ENCODE measurements at regions not wholly inside any gene's neighbourhood (a gene's known extent, or its start where the extent isn't known, plus 50 kb on each side); places are given as distances from the start of the nearest gene placed in this dataset.

DNA sequence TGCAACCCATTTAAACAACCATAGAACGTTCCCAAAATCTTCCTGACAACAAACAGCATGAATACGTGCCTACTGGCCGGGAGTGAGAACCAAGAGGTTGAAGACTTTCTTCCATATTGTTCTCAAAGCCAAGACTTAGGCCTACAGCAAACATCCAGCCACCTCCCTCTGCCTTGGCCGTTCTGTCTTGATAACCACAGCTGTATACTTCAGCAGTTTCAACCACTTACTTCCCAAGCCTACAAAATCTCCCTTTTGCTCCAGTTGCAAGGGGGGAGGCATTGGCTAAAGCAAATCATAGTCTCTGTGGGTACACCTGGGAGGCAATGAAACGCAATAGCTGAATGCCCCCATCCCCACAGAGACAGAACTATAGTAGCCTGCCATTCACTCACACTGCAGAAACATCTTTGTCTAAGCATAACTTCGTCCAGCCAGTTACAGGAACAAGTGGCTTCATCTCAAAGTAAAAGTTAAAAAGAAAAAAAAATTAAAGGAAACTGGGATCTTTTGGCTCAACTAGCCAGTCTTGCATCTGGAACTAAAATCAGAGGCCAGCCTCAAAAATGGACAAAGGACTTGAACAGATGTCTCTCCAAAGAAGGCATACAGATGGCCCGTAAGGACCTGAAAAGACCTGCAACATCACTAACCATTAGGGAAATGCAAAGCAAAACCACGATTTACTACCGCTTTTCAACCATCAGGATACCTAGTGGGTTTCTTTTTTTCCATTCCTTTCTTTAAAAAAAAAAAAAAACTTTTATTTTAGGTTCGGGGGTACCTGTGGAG is 186.0 kb downstream of the PSMG1 start:
- DNase-seq, result no peak

DNA sequence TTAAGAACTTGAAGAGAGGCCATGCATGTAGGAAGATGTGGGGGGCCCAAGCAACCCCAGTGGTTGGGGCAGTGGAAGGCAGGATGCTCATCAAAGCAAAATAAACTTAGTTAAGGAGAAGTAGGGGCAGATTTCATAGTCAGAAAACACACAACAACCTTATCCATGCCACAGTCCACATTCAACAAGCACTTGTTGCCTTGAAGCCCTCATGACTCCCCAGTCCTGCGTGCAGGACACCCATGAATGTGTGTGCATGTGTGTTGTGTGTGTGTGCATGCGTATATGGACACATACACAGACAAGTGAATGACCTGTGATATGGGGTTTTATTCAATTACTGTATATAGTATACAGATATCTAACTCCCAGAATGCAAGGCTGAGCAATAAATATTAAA is 186.9 kb downstream of the PSMG1 start:
- DNase-seq, result no peak

GRCh38 chr21:38995731-38996130 is 187.5 kb downstream of the PSMG1 start:
- no peak for DNase-seq

DNA sequence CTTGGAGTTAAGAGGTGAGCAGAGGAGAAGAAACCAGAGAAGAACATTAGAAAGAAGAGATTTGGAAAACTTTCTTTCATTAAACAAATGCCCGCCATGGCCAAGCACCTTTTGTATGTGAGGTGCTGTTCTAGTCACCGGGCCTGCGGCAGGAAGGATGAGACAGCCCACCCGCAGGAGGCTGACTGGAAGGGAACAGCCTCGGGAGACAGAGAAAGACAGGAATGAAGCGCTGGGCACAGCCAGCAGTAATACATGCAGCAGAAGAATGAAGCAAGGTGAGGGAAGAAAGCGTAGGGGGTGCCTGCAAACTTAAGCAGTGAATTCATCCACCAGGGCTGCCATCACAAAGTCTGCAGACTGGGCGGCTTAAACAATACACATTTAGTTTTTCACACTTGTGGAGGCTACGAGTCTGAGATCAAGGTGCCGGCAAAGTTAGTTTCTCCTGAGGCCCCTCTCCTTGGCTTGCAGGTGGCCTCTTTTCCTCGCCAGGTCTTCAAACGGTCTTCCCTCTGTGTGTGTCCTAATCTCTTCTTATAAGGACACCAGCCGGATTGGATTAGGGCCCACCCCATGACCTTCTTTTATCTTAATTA is 188.1 kb downstream of the PSMG1 start:
- no peak for DNase-seq

DNA sequence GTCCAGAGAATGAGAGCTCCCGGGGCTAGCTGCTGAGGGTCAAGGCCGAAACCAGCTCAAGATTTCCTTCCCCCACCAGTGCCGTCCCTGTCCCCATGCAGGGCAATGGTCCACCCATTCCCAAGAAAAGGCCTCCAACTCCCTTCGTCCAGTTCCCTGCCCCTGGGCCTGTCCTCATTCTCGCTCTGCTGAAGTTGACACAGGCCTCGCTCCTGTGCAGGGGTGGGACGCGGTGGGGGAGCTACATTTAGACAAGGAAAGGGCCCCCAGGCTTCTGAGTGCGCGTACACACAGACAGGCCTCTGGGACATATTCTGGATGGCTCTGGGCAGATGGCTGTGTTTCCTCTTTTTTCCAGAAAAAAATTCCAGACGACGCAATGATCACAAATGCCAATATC is 188.3 kb downstream of the ETS2 start:
- no peak for DNase-seq

GRCh38 chr21:38993561-38993960 is 187.8 kb downstream of the ETS2 start:
- no peak for DNase-seq

GRCh38 chr21:38992737-38993136 is 187.0 kb downstream of the ETS2 start:
- no peak for DNase-seq

GRCh38 chr21:38990424-38990794 is 184.7 kb downstream of the ETS2 start:
- DNase-seq, result no peak

DNA sequence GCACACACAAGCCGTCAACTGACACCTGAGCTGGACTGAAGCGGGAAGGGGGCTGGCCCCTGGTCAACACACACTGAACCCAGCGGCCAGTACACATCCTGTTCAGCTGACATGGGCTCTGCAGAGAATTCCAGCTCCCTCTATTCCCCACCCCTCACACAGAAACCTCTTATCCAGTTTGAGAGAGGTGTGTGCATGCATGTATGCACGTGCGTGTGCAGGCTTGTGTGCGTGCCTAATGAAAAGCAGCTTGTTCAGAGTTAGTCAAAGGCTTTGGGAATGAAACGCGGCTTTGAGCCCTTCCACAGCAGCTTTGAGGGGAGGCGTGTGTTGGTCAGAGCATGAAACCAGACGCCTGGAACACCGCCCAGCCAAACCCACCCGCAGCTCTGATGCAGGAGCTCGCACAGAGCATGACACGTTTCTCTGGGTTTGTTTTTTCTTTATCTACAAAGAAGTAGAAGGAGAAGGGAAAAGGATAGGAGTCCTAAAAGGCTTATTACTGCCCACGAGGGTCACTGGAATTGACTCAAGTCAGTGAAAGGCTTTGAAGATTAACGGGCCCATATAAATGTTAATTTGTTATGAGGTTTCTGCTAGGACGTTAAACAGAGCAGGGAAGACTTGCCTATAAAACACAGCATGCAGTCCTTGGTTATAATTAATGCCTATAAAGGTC is 184.2 kb downstream of the ETS2 start:
- no peak for DNase-seq

DNA sequence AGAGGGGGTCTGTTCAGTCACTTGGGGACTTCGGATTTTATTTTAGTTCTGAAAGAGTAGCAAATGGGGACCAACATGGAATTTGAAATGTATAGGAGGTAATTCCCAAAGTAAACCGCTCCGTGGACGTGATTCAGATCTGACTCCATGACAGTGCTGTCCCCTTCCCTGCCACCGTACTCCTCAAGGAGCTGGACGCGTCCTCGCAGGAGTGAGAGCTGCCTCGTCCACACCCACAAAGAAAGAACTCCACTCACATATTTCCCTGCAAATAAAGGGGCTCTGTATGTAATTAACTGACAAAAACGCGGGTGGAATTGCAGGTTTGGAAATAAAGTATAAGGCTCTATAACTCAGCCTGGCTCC is 183.6 kb downstream of the ETS2 start:
- DNase-seq, result no peak

DNA sequence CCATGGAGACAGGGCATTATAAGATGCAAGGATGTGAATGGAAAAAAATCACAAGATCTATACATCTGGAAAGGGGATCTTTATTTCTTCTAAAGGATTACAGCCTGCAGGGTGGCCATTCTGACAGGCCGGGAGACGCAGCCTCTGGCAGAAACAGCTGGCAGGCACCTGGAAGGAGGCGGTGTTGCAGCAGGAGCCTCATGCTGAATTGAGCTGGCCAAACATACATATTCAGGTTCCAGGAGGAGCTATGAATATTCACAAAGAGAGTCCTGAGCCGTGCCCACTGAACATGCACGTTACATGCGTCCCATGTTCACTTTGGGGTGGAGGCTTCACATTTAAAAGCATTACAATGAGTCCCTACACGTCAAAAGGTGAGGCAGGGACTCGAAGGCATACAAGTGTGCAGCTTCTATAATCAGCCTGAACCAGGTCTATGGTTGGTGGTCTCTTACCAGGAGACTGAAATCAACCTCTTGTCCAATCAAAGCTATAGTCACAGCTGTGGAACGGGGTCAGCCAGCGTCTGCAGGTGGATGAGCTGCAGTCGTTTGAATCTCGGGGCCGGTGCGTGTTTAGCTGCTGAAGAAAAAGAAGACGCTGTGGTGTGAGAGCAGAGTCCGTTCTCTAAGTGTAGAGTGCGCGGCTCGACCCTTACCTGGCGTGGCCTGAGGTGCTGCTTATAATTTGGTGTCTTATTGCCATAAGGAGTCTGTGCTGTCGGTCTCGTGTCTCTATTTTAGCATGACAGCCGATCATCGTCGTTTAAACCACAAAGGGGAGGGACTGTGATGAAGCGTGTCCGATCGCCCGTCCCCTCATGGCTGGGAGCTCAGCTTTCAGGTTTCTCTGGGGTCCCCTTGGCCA is 183.0 kb downstream of the ETS2 start:
- no peak for DNase-seq

DNA sequence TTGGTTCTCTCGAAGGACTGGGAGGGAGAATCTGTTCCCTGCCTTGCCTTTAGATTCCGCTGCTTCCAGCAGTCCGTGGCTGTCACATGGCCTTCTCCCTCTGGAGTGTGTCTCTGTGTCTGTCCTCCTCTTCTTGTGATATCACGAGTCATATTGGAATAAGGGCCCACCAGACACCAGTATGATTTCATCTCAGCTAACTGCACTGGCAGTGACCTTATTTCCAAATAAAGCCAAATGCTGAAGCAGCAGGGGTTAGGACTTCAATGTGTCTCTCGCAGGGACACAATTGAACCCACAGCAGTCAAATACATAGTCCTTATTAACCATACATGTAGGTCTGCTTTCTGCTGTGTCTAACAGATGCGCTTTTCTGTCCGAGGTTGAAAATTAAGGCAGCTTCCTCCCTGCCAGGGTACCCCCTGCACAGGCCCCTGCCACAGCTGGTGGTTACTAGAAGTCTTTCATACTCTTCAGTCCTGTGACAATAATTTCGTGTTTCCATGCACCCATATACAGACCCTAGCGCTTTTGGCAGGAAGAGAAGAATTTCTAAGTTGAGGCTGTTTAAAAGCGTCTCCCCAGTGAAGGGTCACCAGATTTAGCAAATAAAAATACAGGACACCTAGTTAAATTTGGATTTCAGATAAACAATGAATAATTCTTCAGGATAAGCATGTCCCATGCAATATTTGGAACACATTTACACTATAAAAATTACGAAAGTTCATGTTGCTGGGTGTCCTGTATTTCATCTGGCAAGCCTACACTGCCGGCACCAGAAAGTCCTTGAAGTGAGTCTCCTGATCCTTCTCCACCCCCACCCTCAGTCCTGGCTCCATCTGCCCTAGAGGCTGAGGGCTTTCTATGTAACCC is 182.1 kb downstream of the ETS2 start:
- DNase-seq, result no peak

DNA sequence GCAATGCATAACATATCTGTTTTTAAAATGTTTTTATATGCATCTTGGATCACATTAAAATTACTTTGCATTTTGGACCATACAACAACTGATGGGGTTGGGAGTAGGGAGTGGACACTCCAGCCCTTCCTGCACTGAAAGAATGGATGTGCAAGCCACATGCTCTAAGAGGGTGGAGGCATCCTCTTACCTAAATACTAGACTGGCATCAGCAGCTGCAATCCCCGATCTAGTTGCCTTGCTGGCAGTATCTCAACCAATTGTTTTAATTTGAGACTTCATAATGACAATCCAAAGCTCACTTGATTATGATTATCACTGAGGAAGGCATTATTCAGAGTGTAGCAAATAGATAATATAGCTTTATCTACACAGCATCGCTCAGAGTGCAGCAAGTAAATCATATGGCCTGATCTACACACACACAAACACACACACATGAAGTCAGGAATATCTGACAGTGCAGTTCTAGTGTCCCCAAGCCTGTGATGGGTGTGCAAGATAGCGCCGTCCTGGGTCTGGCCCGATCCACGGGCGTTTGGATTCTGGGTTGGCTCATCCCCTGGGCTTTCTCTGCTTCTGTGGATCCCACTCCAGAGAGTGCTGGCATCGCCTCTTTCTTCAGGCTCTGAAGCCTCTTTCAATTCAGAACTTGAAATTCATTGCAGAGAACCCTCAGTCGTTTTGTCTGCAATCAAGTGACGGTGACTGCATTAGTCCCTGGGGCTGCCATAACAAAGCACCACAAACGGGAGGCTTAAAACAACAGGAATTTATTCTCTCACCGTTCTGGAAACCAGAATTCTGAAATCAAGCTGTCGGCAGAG is 181.3 kb downstream of the ETS2 start:
- DNase-seq, result no peak

- no peak for DNase-seq
These were observed 180.7 kb downstream of the ETS2 start for GRCh38 chr21:38986406-38986805.

DNA sequence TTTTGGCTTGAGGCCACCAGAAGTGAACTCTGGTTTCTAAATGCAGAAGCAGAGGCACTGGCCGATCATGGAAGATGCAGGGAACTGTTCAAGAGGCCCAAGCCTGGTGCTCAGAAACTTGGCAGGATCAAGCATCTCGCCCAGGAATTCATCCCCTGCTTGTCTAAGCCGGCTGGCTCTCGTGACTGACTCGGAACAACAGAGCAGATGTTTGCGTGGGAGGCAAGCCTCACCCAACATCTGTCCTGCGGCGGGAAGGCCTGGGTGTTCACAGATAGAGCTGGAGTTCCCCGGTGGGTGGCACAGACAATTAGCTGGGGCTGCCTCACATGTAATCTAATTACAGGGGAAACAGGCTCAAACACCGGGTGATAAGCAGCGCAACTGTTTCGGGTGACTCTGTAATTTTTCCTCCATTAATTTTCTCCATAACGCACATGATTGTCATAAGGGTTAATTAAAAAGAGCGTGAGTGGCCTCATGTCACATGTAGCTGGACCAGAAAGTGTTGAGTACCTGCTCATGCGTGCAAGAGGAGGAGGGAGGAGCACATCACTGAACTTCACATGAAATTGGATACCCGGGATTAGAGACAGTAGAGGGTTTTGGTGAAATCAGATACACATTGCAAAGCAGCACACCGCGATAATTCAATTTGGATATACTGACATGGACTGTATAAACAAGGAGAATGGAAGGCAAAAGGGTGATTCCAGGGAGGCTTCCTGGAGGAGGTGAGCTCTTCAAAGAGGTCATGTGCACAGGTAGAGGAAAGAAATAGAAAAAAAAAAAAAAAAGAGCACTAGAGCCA is 180.0 kb downstream of the ETS2 start:
- DNase-seq, result peak in 1 of 2 donors; percentile 11

GRCh38 chr21:38984982-38985567 is 179.3 kb downstream of the ETS2 start:
- no peak for DNase-seq

DNA sequence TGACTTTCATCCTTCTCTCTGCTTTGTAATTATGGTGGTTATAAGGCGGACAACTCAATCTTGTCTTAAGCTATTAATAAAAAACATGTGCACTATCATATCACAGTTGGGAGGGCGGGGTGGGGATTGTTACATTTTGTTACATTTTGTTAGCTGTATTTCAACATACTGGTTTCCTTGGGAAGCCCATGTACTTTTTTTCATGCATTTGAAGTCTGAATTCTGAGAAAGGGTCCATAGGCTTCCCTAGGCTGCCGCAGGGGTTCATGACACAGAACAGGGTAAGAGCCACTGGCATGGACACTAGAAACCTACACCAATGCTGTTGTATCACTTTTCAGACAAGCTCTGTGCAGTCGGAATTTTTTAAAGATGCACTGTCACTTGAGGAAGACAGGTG is 178.8 kb downstream of the ETS2 start:
- no peak for DNase-seq

DNA sequence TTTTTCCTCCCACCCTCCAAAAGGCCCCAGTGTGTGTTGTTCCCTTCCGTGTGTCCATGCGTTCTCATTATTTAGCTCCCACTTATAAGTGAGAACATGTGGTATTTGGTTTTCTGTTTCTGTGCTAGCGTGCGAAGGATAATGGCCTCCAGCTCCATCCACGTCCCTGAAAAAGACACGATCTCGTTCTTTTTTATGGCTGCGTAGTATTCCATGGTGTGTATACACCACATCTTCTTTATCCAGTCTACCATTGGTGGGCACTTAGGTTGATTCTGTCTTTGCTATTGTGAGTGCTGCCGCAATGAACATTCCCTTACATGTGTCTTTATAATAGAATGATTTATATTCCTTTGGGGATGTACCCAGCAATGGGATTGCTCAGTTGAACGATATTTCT is 177.8 kb downstream of the ETS2 start:
- DNase-seq, result no peak

GRCh38 chr21:38982804-38983203 is 177.1 kb downstream of the ETS2 start:
- DNase-seq, result no peak

DNA sequence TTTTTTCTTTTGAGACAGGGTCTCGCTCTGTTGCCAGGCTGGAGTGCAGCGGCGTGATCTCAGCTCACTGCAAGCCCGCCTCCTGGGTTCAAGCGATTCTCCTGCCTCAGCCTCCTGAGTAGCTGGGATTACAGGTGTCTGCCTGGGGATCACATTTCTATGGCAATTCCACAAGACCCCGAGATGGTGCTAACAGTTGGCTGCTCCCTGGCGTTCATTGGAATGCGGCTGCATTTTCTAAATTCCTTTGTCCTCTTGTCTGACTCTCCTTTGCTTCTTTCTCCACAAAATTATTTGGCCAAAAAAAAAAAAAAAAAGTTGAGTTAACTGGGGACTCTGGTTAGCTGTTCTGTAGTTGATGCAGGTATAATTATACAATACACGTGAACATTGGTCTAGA is 176.4 kb downstream of the ETS2 start:
- DNase-seq, result no peak
